H1 (cell line): ENCODE measurements at regions not wholly inside any gene's neighbourhood (a gene's known extent, or its start where the extent isn't known, plus 50 kb on each side); places are given as distances from the start of the nearest gene placed in this dataset.
A peak's percentile ranks its signal among the peaks of the same experiment; 100 is the strongest.

ENCODE experiments used
- CTCF ChIA-PET: fragments of 300-600 bp; sonication (Branson Sonifier 250); formaldehyde crosslinking; loops from one replicate; lab custom pipeline; 2021; ENCODE audit not compliant: partially characterized antibody; lab: Charles Lee
- POLR2A ChIA-PET: fragments of 300-600 bp; sonication (Branson Sonifier 250); formaldehyde crosslinking; loops from one replicate; lab custom pipeline; 2021; ENCODE audit warnings: inconsistent platforms; ENCODE audit not compliant: partially characterized antibody; lab: Charles Lee
- DNase-seq, 2 experiments: peaks; one replicate each; pipeline versions ENCODE4 v3.0.0 to v3.0.0-alpha.2; 2010 to 2022; ENCODE audit warnings: low spot score in 2 of 2, low read depth in 1 of 2, mixed read lengths in 1 of 2
- FAIRE-seq: peaks from 2 replicates; lab custom pipeline; 2011; peaks lifted over from hg19 to GRCh38; lab: Jason Lieb, UNC
- H2AFZ ChIP-seq: 2 replicates; pipeline ENCODE4 v1.8.1; 2012; ENCODE audit warnings: low read length, inconsistent platforms
- H2AK5ac ChIP-seq: 2 replicates; pipeline ENCODE4 v1.6.1; 2013; ENCODE audit warnings: low read depth, low read length
- H2BK120ac ChIP-seq: replicated peaks from 2 replicates; pipeline ENCODE3; 2013; ENCODE audit warnings: low read depth, low read length, inconsistent platforms
- H2BK12ac ChIP-seq: 2 replicates; pipeline ENCODE4 v1.6.1; 2013; ENCODE audit warnings: low read depth, low read length
- H2BK15ac ChIP-seq: 2 replicates; pipeline ENCODE4 v1.6.1; 2013; ENCODE audit warnings: low read length
- H2BK20ac ChIP-seq: 2 replicates; pipeline ENCODE4 v1.6.1; 2013; ENCODE audit warnings: low read length
- H2BK5ac ChIP-seq: 2 replicates; pipeline ENCODE4 v1.6.1; 2013; ENCODE audit warnings: low read depth, low read length
- H3K14ac ChIP-seq: 2 replicates; pipeline ENCODE4 v1.6.1; 2013; ENCODE audit warnings: inconsistent platforms; ENCODE audit not compliant: insufficient read length
- H3K18ac ChIP-seq: 2 replicates; pipeline ENCODE4 v1.6.1; 2013; ENCODE audit warnings: low read length; ENCODE audit errors: extremely low read depth
- H3K23ac ChIP-seq: 2 replicates; pipeline ENCODE4 v1.6.1; 2013; ENCODE audit warnings: inconsistent platforms; ENCODE audit not compliant: insufficient read length
- H3K23me2 ChIP-seq: 2 replicates; pipeline ENCODE4 v1.6.1; 2013; ENCODE audit warnings: low read depth, low read length
- H3K27ac ChIP-seq: 2 replicates; pipeline ENCODE4 v1.6.1; 2011; ENCODE audit warnings: low read depth, low read length, inconsistent platforms
- H3K27me3 ChIP-seq, 4 experiments: replicated peaks in 1 of 4; 1 replicate in 1 of 4; 2 replicates in 3 of 4; pipeline versions ENCODE4 v1.6.1 to v1.8.1; 2011 to 2013; ENCODE audit warnings: low read length in 3 of 4, mild to moderate bottlenecking in 3 of 4, inconsistent platforms in 2 of 4, mixed read lengths in 2 of 4, moderate library complexity in 1 of 4; ENCODE audit not compliant: control insufficient read depth in 3 of 4, insufficient read depth in 3 of 4; ENCODE audit errors: extremely low read depth in 1 of 4
- H3K36me3 ChIP-seq, 4 experiments: 2 replicates each; pipeline versions ENCODE4 v1.6.1 to v1.8.1; 2011 to 2013; ENCODE audit warnings: mild to moderate bottlenecking in 4 of 4, low read length in 3 of 4, moderate library complexity in 2 of 4, control low read depth in 1 of 4, inconsistent platforms in 1 of 4; ENCODE audit not compliant: insufficient read depth in 4 of 4, control insufficient read depth in 2 of 4
- H3K4ac ChIP-seq: replicated peaks from 2 replicates; pipeline ENCODE3; 2013; ENCODE audit warnings: low read length, low read depth, mixed read lengths, inconsistent platforms; ENCODE audit not compliant: insufficient read length
- H3K4me1 ChIP-seq, 4 experiments: replicated peaks in 1 of 4; 1 replicate in 1 of 4; 2 replicates in 3 of 4; pipeline versions ENCODE4 v1.6.1 to v1.8.1; 2011 to 2013; ENCODE audit warnings: low read length in 3 of 4, inconsistent platforms in 2 of 4, mixed read lengths in 1 of 4; ENCODE audit not compliant: insufficient read depth in 4 of 4, control insufficient read depth in 3 of 4
- H3K4me2 ChIP-seq, 2 experiments: 2 replicates each; pipeline versions ENCODE4 v1.6.1 to v1.8.1; 2011 to 2013; ENCODE audit warnings: low read depth in 2 of 2, low read length in 2 of 2, control low read depth in 1 of 2, inconsistent platforms in 1 of 2, mild to moderate bottlenecking in 1 of 2; ENCODE audit not compliant: insufficient read depth in 1 of 2
- H3K4me3 ChIP-seq, 4 experiments: fragments of 200-600, 300-600 bp in 1 of 4; sonication (generic), shearing (Covaris generic), sonication (Bioruptor Twin) in 1 of 4; 2 replicates each; pipeline versions ENCODE4 v1.5.1 to v1.8.1; 2011 to 2016; ENCODE audit warnings: low read length in 4 of 4, low read depth in 3 of 4, control low read depth in 2 of 4, inconsistent platforms in 2 of 4, mild to moderate bottlenecking in 2 of 4, mixed read lengths in 1 of 4, moderate library complexity in 1 of 4; ENCODE audit not compliant: insufficient read depth in 2 of 4; ENCODE audit errors: extremely low read depth in 1 of 4
- H3K56ac ChIP-seq: replicated peaks from 2 replicates; pipeline ENCODE3; 2013; ENCODE audit warnings: low read depth, mild to moderate bottlenecking, mixed read lengths, low read length, inconsistent platforms; ENCODE audit not compliant: insufficient read length
- H3K79me1 ChIP-seq: 2 replicates; pipeline ENCODE4 v1.6.1; 2013; ENCODE audit warnings: low read depth, low read length, control low read depth
- H3K79me2 ChIP-seq, 2 experiments: 2 replicates each; pipeline versions ENCODE4 v1.6.1 to v1.8.1; 2012 to 2013; ENCODE audit warnings: low read length in 2 of 2, mild to moderate bottlenecking in 2 of 2, inconsistent platforms in 1 of 2; ENCODE audit not compliant: insufficient read depth in 2 of 2, control insufficient read depth in 1 of 2
- H3K9ac ChIP-seq, 4 experiments: replicated peaks in 1 of 4; 1 replicate in 1 of 4; 2 replicates in 3 of 4; pipeline versions ENCODE4 v1.6.1 to v1.8.1; 2011 to 2013; ENCODE audit warnings: low read depth in 3 of 4, low read length in 3 of 4, control low read depth in 2 of 4, mild to moderate bottlenecking in 2 of 4, moderate library complexity in 2 of 4, inconsistent platforms in 1 of 4; ENCODE audit errors: extremely low read depth in 1 of 4
- H3K9me3 ChIP-seq, 2 experiments: 2 replicates each; pipeline versions ENCODE4 v1.6.1 to v1.8.1; 2012 to 2013; ENCODE audit warnings: mild to moderate bottlenecking in 2 of 2, moderate library complexity in 2 of 2, control low read depth in 1 of 2, inconsistent platforms in 1 of 2, low read depth in 1 of 2, low read length in 1 of 2, mixed read lengths in 1 of 2; ENCODE audit not compliant: insufficient read depth in 2 of 2
- H4K20me1 ChIP-seq, 2 experiments: replicated peaks in 1 of 2; 2 replicates each; pipeline versions ENCODE3 to v1.8.1; 2011 to 2013; ENCODE audit warnings: inconsistent platforms in 2 of 2, low read length in 2 of 2, mild to moderate bottlenecking in 1 of 2; ENCODE audit not compliant: insufficient read depth in 2 of 2, control insufficient read depth in 1 of 2
- H4K5ac ChIP-seq: 2 replicates; pipeline ENCODE4 v1.6.1; 2013; ENCODE audit warnings: low read length, low read depth, mixed read lengths, inconsistent platforms; ENCODE audit not compliant: insufficient read length
- H4K8ac ChIP-seq: 2 replicates; pipeline ENCODE4 v1.8.0; 2013; ENCODE audit warnings: mild to moderate bottlenecking, moderate library complexity, low read length, inconsistent platforms; ENCODE audit not compliant: insufficient read depth; ENCODE audit errors: extremely low read depth
- H4K91ac ChIP-seq: replicated peaks from 2 replicates; pipeline ENCODE3; 2013; ENCODE audit warnings: low read length, mixed read lengths, inconsistent platforms; ENCODE audit not compliant: insufficient read length
- ASH2L ChIP-seq: fragments of 200-600, 300-600 bp; sonication (generic); IDR thresholded peaks from one replicate; pipeline ENCODE4 v1.7.1; 2017; ENCODE audit warnings: low read length
- POLR2A ChIP-seq, 2 experiments: IDR thresholded peaks; 1 replicate in 1 of 2; 2 replicates in 1 of 2; pipeline ENCODE4 v1.6.1; 2011; ENCODE audit warnings: low read depth in 2 of 2, low read length in 2 of 2, mild to moderate bottlenecking in 2 of 2; ENCODE audit errors: control extremely low read depth in 1 of 2
- RXRA ChIP-seq: IDR thresholded peaks from 2 replicates; pipeline ENCODE4 v1.6.1; 2011; ENCODE audit warnings: low read depth, mild to moderate bottlenecking, low read length, moderate library complexity; ENCODE audit not compliant: insufficient read depth
- SIN3A ChIP-seq, 2 experiments: IDR thresholded peaks in 1 of 2; conservative IDR thresholded peaks in 1 of 2; 2 replicates each; pipeline ENCODE4 v1.6.1; 2011 to 2012; ENCODE audit warnings: low read length in 2 of 2, improper control_type of control experiment in 1 of 2, low read depth in 1 of 2, mild to moderate bottlenecking in 1 of 2
- SIX5 ChIP-seq: IDR thresholded peaks from 2 replicates; pipeline ENCODE4 v1.6.1; 2011; ENCODE audit warnings: mild to moderate bottlenecking, low read depth, low read length
- SRF ChIP-seq: IDR thresholded peaks from 2 replicates; pipeline ENCODE4 v1.6.1; 2011; ENCODE audit warnings: mild to moderate bottlenecking, low read depth, low read length, moderate library complexity
- YY1 ChIP-seq: IDR thresholded peaks from 2 replicates; pipeline ENCODE4 v1.6.1; 2011; ENCODE audit warnings: low read depth, mild to moderate bottlenecking, low read length
- WGBS, 2 experiments: shearing (Covaris generic) in 1 of 2; methylation state at CpG; one replicate each; pipeline versions ENCODE4 v1.1.6 to v1.1.7; 2013 to 2015; ENCODE audit warnings: low lambda C conversion rate in 2 of 2, mixed read lengths in 2 of 2, inconsistent platforms in 1 of 2, low coverage in 1 of 2, missing lambda C conversion rate in 1 of 2; ENCODE audit not compliant: insufficient replicate concordance in 2 of 2, insufficient coverage in 1 of 2, insufficient read length in 1 of 2; ENCODE audit errors: extremely low coverage in 1 of 2, missing lambda C conversion rate in 1 of 2; 5-methylcytosine and 5-hydroxymethylcytosine counted together

- Histone ChIP-seq H2BK5ac (no peak overlapping the region), H3K4me3 (no peak overlapping the region), H4K5ac (no peak overlapping the region), H3K27me3 (no peaks in the 10 kb centered on the region), H4K20me1 (no peaks in the 10 kb centered on the region), H3K9me3 (no peaks in the 10 kb centered on the region), H3K36me3 (no peaks in the 10 kb centered on the region), H4K8ac (no peak overlapping the region), H3K18ac (no peak overlapping the region), H3K56ac (no peak overlapping the region), H4K91ac (no peak overlapping the region), H3K79me1 (no peaks in the 10 kb centered on the region), H3K4me2 (no peak overlapping the region), H3K23ac (no peak overlapping the region), H2BK120ac (no peak overlapping the region), H3K23me2 (no peaks in the 10 kb centered on the region), H3K14ac (no peak overlapping the region), H3K9ac (no peak overlapping the region), H2BK12ac (no peak overlapping the region), H2AFZ (no peak overlapping the region), H3K79me2 (no peaks in the 10 kb centered on the region), H3K4ac (no peak overlapping the region), H2BK20ac (no peak overlapping the region), H3K27ac (no peak overlapping the region), H2AK5ac (no peak overlapping the region), H3K4me1 (peaks cover 0 to 4% (median 0%) of the 10 kb centered on the region in 4 experiments; a peak in 2 of 7 replicates), H2BK15ac (peak overlapping the region; percentile 21; the same call in 1 of the 2 replicates)
- POLR2A ChIA-PET, result no interaction called here
- CTCF ChIA-PET, result interaction anchor here (0.7 to 2.9 kb wide), 5 partner anchors 9 to 1185 kb away, joined by 3 to 13 read pairs (median 4); no protein-coding TSS in a partner anchor
- 89% methylated on average over 1 of the region's 1 CpG; no CpG with 5 or more reads in 1 of the 2 experiments for WGBS, 2 experiments
- TF ChIP-seq SIN3A (conservative IDR thresholded peaks at IDR 0.05 in 1 of 2, IDR thresholded peaks at IDR 0.05 in 1 of 2; ENCODE audit: low read depth in 1 of 2, low read length in 2 of 2), result no peak
- TF ChIP-seq ASH2L, result no peak
- TF ChIP-seq POLR2A (IDR thresholded peaks at IDR 0.05; ENCODE audit: control extremely low read depth in 1 of 2, low read depth in 2 of 2, low read length in 2 of 2), result no peak
- TF ChIP-seq SIX5, result no peak
- no peak for TF ChIP-seq SRF
- TF ChIP-seq RXRA, result no peak
- TF ChIP-seq YY1, result no peak
- DNase-seq (no peak), FAIRE-seq (no peak)
Observed at GRCh38 chr3:127121885-127122284, 71.0 kb upstream of the PRR23E start.
